KBM-7 (cell line): ENCODE measurements at regions not wholly inside any gene's neighbourhood (a gene's known extent, or its start where the extent isn't known, plus 50 kb on each side); places are given as distances from the start of the nearest gene placed in this dataset.
"Not testable (repeated sequence)": the region's sequence is repeated elsewhere in the genome, so short reads cannot be mapped to it uniquely, and the experiment has no call there.

Source experiments
- DNase-seq: peaks from one replicate; pipeline ENCODE4 v3.0.0-alpha.2; 2015
- in situ Hi-C: fragments of 300-500 bp; cut with MboI; formaldehyde crosslinking; loops from 2 replicates; pipeline ENCODE4 v1.14.3; 2020; ENCODE audit warnings: low sequenced_read_pairs, low pct_unique_long_range_greater_than_20kb, mixed read lengths

- in situ Hi-C loops, result no loop called here
- no peak for DNase-seq
Measured at GRCh38 chr4:184959786-184960185, 58.5 kb upstream of the HELT start.

GRCh38 chr4:184960505-184960971, 57.8 kb upstream of the HELT start:
- no peak for DNase-seq
- in situ Hi-C loops, result no loop called here

GRCh38 chr4:184961660-184962059, 56.6 kb upstream of the HELT start:
- in situ Hi-C loops, result no loop called here
- no peak for DNase-seq

- in situ Hi-C loops, result no loop called here
Measured at GRCh38 chr4:184962125-184962638, 56.1 kb upstream of the HELT start.

GRCh38 chr4:184965230-184966050, 52.9 kb upstream of the HELT start:
- DNase-seq, in situ Hi-C loops: not testable (repeated sequence)

More at GRCh38 chr4:184962125-184962638, 56.1 kb upstream of the HELT start:
- no peak for DNase-seq

- in situ Hi-C loops, result not testable (repeated sequence)
Measured at GRCh38 chr4:184966051-184966691, 52.1 kb upstream of the HELT start.

GRCh38 chr4:184967699-184968098, 50.6 kb upstream of the HELT start:
- in situ Hi-C loops, result not testable (repeated sequence)
- peak; percentile 29 for DNase-seq

More at GRCh38 chr4:184966051-184966691, 52.1 kb upstream of the HELT start:
- not testable (repeated sequence) for DNase-seq

- in situ Hi-C loops, result no loop called here
Measured at GRCh38 chr4:184968366-184968765, 49.9 kb upstream of the HELT start.

More at GRCh38 chr4:184968366-184968765, 49.9 kb upstream of the HELT start:
- no peak for DNase-seq
